ENCODE measurements at regions not wholly inside any gene's neighbourhood (a gene's known extent, or its start where the extent isn't known, plus 50 kb on each side); places are given as distances from the start of the nearest gene placed in this dataset.

GRCh38 chr21:15276243-15276642, 211.4 kb upstream of the NRIP1 start:
- H3K27me3 ChIP-seq: no peaks in the 10 kb centered on the region
- H3K9me3 ChIP-seq: peaks cover 0 to 4% (median 0%) of the 10 kb centered on the region in 12 donors
- H3K4me3 ChIP-seq: no peak overlapping the region
- H3K4me1 ChIP-seq: no peaks in the 10 kb centered on the region
- no peak for TF ChIP-seq CTCF (IDR thresholded peaks at IDR 0.05)
- no peak for TF ChIP-seq POLR2A (IDR thresholded peaks at IDR 0.05)
- no peak for DNase-seq
- no peaks in the 10 kb centered on the region for H3K36me3 ChIP-seq
- 77 to 88% (median 81%) methylated on average over 2 of the region's 2 CpGs for WGBS, 4 donors
- intact Hi-C loops (cut with DNase I): no loop called here
- no peak overlapping the region for H3K27ac ChIP-seq
- ATAC-seq: no peak

GRCh38 chr21:15277466-15277865, 212.7 kb upstream of the NRIP1 start:
- no peaks in the 10 kb centered on the region for H3K36me3 ChIP-seq
- no peaks in the 10 kb centered on the region for H3K27me3 ChIP-seq
- TF ChIP-seq CTCF (IDR thresholded peaks at IDR 0.05) (no peak), POLR2A (IDR thresholded peaks at IDR 0.05) (no peak)
- no peak overlapping the region for H3K4me3 ChIP-seq
- peaks cover 0 to 8% (median 0%) of the 10 kb centered on the region in 12 donors for H3K9me3 ChIP-seq
- intact Hi-C loops (cut with DNase I): no loop called here
- H3K4me1 ChIP-seq: no peaks in the 10 kb centered on the region
- no peak for ATAC-seq
- DNase-seq: no peak
- no peak overlapping the region for H3K27ac ChIP-seq

- intact Hi-C loops (cut with DNase I): loop anchor here in 1 of 10 donors (2.0 kb wide), 1 partner anchor 55 kb away; no protein-coding TSS in a partner anchor
- TF ChIP-seq CTCF (IDR thresholded peaks at IDR 0.05) (no peak), POLR2A (IDR thresholded peaks at IDR 0.05) (no peak)
- Histone ChIP-seq H3K27ac (no peak overlapping the region), H3K27me3 (no peaks in the 10 kb centered on the region), H3K9me3 (peaks cover 0 to 8% (median 0%) of the 10 kb centered on the region in 12 donors), H3K4me1 (no peaks in the 10 kb centered on the region), H3K36me3 (no peaks in the 10 kb centered on the region), H3K4me3 (no peak overlapping the region)
- DNase-seq: no peak
- WGBS, 4 donors: 93 to 95% (median 94%) methylated on average over 5 of the region's 5 CpGs
- ATAC-seq: no peak
Measured at GRCh38 chr21:15278279-15278678, 213.5 kb upstream of the NRIP1 start.

- ATAC-seq: no peak
- H3K4me3 ChIP-seq: no peak overlapping the region
- no peak for DNase-seq
- H3K36me3 ChIP-seq: no peaks in the 10 kb centered on the region
- no peaks in the 10 kb centered on the region for H3K4me1 ChIP-seq
- WGBS, 4 donors: 78 to 92% (median 85%) methylated on average over 4 of the region's 4 CpGs
- intact Hi-C loops (cut with DNase I): loop anchor here in 1 of 10 donors (2.0 kb wide), 1 partner anchor 54 kb away; no protein-coding TSS in a partner anchor
- peaks cover 0 to 8% (median 0%) of the 10 kb centered on the region in 12 donors for H3K9me3 ChIP-seq
- H3K27ac ChIP-seq: no peak overlapping the region
- H3K27me3 ChIP-seq: no peaks in the 10 kb centered on the region
- TF ChIP-seq CTCF (IDR thresholded peaks at IDR 0.05) (no peak), POLR2A (IDR thresholded peaks at IDR 0.05) (no peak)
Measured at GRCh38 chr21:15278851-15279250, 214.1 kb upstream of the NRIP1 start.

Data from heart left ventricle (tissue), 16 donors.